ENCODE measurements at regions not wholly inside any gene's neighbourhood (a gene's known extent, or its start where the extent isn't known, plus 50 kb on each side); places are given as distances from the start of the nearest gene placed in this dataset.

DNA sequence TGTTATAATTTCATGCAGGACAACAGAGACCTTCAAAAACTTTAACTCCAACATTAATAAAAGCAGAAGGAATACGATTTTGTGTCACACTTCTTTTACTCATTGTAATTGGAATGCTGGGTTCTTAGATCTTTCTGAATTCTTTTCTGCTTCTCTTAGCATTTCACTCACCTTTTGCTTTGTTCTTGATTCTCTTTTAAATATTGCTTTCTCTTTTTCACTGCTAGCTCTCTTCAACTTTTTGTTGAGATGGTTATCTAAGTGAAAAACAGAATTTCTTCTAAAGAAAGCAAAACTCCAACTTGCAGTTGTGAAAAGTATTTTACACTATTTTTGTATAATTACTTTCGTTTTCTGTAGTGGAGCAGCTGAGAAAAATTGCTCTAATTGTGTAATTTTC, 212.6 kb upstream of the KIF2A start:
- TF ChIP-seq, protein P1, sequence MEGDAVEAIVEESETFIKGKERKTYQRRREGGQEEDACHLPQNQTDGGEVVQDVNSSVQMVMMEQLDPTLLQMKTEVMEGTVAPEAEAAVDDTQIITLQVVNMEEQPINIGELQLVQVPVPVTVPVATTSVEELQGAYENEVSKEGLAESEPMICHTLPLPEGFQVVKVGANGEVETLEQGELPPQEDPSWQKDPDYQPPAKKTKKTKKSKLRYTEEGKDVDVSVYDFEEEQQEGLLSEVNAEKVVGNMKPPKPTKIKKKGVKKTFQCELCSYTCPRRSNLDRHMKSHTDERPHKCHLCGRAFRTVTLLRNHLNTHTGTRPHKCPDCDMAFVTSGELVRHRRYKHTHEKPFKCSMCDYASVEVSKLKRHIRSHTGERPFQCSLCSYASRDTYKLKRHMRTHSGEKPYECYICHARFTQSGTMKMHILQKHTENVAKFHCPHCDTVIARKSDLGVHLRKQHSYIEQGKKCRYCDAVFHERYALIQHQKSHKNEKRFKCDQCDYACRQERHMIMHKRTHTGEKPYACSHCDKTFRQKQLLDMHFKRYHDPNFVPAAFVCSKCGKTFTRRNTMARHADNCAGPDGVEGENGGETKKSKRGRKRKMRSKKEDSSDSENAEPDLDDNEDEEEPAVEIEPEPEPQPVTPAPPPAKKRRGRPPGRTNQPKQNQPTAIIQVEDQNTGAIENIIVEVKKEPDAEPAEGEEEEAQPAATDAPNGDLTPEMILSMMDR (IDR thresholded peaks at IDR 0.05) = no peak
- TF ChIP-seq POLR2A (IDR thresholded peaks at IDR 0.05) = no peak
